GM23248 (cell line): ENCODE measurements at regions not wholly inside any gene's neighbourhood (a gene's known extent, or its start where the extent isn't known, plus 50 kb on each side); places are given as distances from the start of the nearest gene placed in this dataset.

Experiments used
- EZH2 ChIP-seq: fragments of 200-600 bp; sonication (generic); IDR thresholded peaks from 2 replicates; pipeline ENCODE4 v1.6.1; 2018; ENCODE audit warnings: antibody characterized with exemption, mild to moderate bottlenecking; ENCODE audit not compliant: insufficient read depth, poor library complexity, severe bottlenecking
- EZH2phosphoT487 ChIP-seq: fragments of 200-600 bp; sonication (generic); IDR thresholded peaks from 2 replicates; pipeline ENCODE4 v1.6.1; 2018; ENCODE audit warnings: antibody characterized with exemption, moderate library complexity, mild to moderate bottlenecking, low read depth; ENCODE audit not compliant: insufficient read depth

- TF ChIP-seq EZH2phosphoT487 (no peak), EZH2 (no peak)
Measured at GRCh38 chrX:113977887-113978286, 606.0 kb upstream of the HTR2C start.
